Skeletal muscle satellite cell (primary cell): ENCODE measurements at regions not wholly inside any gene's neighbourhood (a gene's known extent, or its start where the extent isn't known, plus 50 kb on each side); places are given as distances from the start of the nearest gene placed in this dataset.
"Not testable (repeated sequence)": the region's sequence is repeated elsewhere in the genome, so short reads cannot be mapped to it uniquely, and the experiment has no call there.

Experiments used
- H3K27me3 ChIP-seq: 2 replicates; pipeline ENCODE4 v1.7.0; 2013; ENCODE audit warnings: low read length; ENCODE audit not compliant: control insufficient read depth, insufficient read depth
- H3K36me3 ChIP-seq: 2 replicates; pipeline ENCODE4 v1.7.0; 2013; ENCODE audit warnings: mild to moderate bottlenecking, control low read depth, low read length; ENCODE audit not compliant: insufficient read depth
- H3K4me1 ChIP-seq: 2 replicates; pipeline ENCODE4 v1.7.0; 2013; ENCODE audit warnings: low read length; ENCODE audit not compliant: control insufficient read depth, insufficient read depth
- H3K4me2 ChIP-seq: 2 replicates; pipeline ENCODE4 v1.7.0; 2013; ENCODE audit warnings: mild to moderate bottlenecking, low read length
- H3K4me3 ChIP-seq: 2 replicates; pipeline ENCODE4 v1.7.0; 2013; ENCODE audit warnings: low read length
- H3K9ac ChIP-seq: 2 replicates; pipeline ENCODE4 v1.7.0; 2013; ENCODE audit warnings: mild to moderate bottlenecking, low read depth, low read length, moderate library complexity
- H3K9me3 ChIP-seq: replicated peaks from 2 replicates; pipeline ENCODE4 v1.7.0; 2013; ENCODE audit warnings: mild to moderate bottlenecking, control low read depth, low read length

DNA sequence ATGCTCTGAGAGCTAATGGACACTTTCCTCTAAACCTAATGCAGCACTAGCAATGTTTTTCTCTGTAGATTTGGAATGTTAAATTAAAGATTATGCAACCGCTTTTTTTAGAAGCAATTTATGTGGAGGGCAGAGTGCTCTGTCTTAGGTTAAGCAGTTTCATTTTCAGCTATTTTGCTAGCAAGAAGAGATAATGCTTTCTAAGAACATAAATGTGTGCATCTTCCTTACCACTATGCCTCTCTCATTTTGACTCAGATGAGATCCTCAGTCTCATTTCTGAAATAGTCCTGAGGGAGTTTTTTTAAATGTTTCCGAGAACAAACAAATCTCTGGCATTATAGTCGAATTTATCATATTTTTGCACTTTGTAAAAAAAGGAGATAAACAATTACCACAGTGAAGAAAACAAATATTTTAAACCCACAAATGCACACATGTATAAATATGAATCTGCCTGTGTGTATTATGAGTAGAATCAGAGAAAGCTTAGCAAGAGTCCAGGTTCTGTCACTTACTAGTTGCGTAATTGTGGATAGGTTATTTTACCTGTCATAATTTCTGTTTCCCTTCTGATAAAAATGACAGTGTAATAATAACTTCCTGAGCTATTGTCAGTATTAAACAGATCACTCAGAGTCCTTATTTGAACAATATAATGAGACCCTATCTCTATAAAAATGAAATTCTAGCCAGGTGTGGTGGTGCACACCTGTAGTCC, 207.7 kb upstream of the CRIM1 start:
- Histone ChIP-seq H3K36me3 (no peaks in the 10 kb centered on the region), H3K9ac (no peak overlapping the region), H3K4me3 (no peak overlapping the region), H3K4me1 (no peaks in the 10 kb centered on the region), H3K9me3 (no peaks in the 10 kb centered on the region), H3K4me2 (no peak overlapping the region), H3K27me3 (peaks cover 12% of the 10 kb centered on the region)

- peaks cover 11% of the 10 kb centered on the region for H3K27me3 ChIP-seq
- H3K4me3 ChIP-seq, result no peak overlapping the region
- H3K9me3 ChIP-seq, result no peaks in the 10 kb centered on the region
- H3K36me3 ChIP-seq, result no peaks in the 10 kb centered on the region
- H3K4me2 ChIP-seq, result no peak overlapping the region
- no peak overlapping the region for H3K9ac ChIP-seq
- H3K4me1 ChIP-seq, result no peaks in the 10 kb centered on the region
These were observed 208.8 kb upstream of the CRIM1 start for GRCh38 chr2:36146765-36147164.

DNA sequence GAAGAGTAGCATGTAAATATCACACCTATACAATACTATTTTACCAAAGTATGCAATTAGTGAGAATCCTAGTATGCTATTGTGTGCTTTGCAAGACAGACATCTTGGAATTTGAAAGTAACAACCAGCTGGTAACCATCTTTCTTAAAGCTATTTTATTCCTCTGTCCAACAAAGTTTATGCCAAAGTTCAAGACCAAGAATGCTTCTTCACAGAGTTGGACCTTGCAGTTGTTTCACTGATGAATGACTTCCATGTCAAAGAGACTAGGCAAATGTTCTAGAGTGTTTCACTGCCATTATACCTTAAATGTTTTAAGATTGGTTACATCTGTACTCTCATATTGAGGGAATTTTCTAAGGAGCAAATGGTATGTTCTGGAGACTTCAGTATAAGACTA, 215.2 kb upstream of the CRIM1 start:
- H3K4me3 ChIP-seq, result no peak overlapping the region
- H3K4me2 ChIP-seq, result no peak overlapping the region
- H3K27me3 ChIP-seq, result peaks cover 5% of the 10 kb centered on the region
- H3K36me3 ChIP-seq, result no peaks in the 10 kb centered on the region
- no peak overlapping the region for H3K9ac ChIP-seq
- H3K9me3 ChIP-seq, result no peaks in the 10 kb centered on the region
- no peaks in the 10 kb centered on the region for H3K4me1 ChIP-seq

DNA sequence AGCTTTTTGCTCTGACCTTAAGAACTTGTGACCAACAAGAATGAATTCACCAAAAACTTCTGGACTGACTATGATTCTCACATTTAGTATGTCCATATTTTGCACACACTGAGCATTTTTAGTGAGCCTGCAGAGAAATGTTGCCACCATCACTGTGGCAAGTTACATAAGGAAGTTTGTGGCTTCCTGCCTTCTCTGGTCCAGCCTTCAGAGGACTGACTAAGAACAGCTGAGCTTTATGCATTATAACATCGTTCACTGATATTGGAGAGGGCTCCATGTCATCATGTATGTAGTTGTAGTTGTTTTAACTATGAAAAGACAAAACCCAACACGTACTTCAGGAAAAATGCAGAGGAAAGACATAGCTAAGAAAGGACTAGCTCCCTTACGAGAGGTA, 218.0 kb upstream of the CRIM1 start:
- Histone ChIP-seq H3K4me2 (no peak overlapping the region), H3K27me3 (no peaks in the 10 kb centered on the region), H3K9ac (no peak overlapping the region), H3K36me3 (no peaks in the 10 kb centered on the region), H3K4me1 (no peaks in the 10 kb centered on the region), H3K9me3 (no peaks in the 10 kb centered on the region), H3K4me3 (no peak overlapping the region)

- Histone ChIP-seq H3K9ac (no peak overlapping the region), H3K4me3 (no peak overlapping the region), H3K4me1 (no peaks in the 10 kb centered on the region), H3K4me2 (no peak overlapping the region), H3K36me3 (no peaks in the 10 kb centered on the region), H3K27me3 (no peaks in the 10 kb centered on the region), H3K9me3 (no peaks in the 10 kb centered on the region)
These were observed 221.3 kb upstream of the CRIM1 start for GRCh38 chr2:36134281-36134680.

- Histone ChIP-seq H3K4me1 (no peaks in the 10 kb centered on the region), H3K36me3 (no peaks in the 10 kb centered on the region), H3K4me3 (no peak overlapping the region), H3K4me2 (no peak overlapping the region), H3K27me3 (no peaks in the 10 kb centered on the region), H3K9ac (no peak overlapping the region), H3K9me3 (no peaks in the 10 kb centered on the region)
These were observed 227.2 kb upstream of the CRIM1 start for GRCh38 chr2:36128359-36128758.

DNA sequence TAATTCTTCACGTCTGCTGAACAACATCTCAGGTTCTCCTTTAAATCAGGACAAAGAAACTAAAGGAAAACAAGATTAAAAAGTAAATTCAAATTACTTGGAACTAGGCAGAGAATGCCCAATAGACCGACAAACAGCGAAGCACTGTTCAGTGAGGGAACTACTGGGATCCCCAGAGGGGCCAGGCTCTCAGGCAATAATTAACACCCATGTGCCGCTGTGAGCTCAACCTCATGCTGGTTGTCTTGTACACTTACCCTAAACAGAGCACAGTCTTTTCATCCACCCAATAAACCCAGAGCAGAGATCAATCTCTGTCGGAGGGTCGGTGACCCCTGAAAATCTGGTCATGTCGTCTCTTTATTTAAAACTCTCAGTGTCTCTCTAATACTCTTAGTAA, 229.9 kb upstream of the CRIM1 start:
- no peaks in the 10 kb centered on the region for H3K9me3 ChIP-seq
- no peak overlapping the region for H3K4me3 ChIP-seq
- no peak overlapping the region for H3K9ac ChIP-seq
- H3K36me3 ChIP-seq, result no peaks in the 10 kb centered on the region
- no peak overlapping the region for H3K4me2 ChIP-seq
- H3K4me1 ChIP-seq, result no peaks in the 10 kb centered on the region
- H3K27me3 ChIP-seq, result no peaks in the 10 kb centered on the region

- Histone ChIP-seq H3K4me3 (no peak overlapping the region), H3K9me3 (no peaks in the 10 kb centered on the region)
These were observed 231.6 kb upstream of the CRIM1 start for GRCh38 chr2:36123995-36124394.

GRCh38 chr2:36097022-36097421, 258.6 kb upstream of the CRIM1 start:
- no peak overlapping the region for H3K4me2 ChIP-seq
- H3K4me3 ChIP-seq, result no peak overlapping the region
- no peak overlapping the region for H3K9ac ChIP-seq
- H3K27me3 ChIP-seq, result no peaks in the 10 kb centered on the region
- no peaks in the 10 kb centered on the region for H3K9me3 ChIP-seq
- no peaks in the 10 kb centered on the region for H3K36me3 ChIP-seq
- H3K4me1 ChIP-seq, result no peaks in the 10 kb centered on the region

More at GRCh38 chr2:36123995-36124394, 231.6 kb upstream of the CRIM1 start:
- Histone ChIP-seq H3K9ac (no peak overlapping the region), H3K27me3 (no peaks in the 10 kb centered on the region), H3K4me2 (no peak overlapping the region), H3K4me1 (no peaks in the 10 kb centered on the region), H3K36me3 (no peaks in the 10 kb centered on the region)

GRCh38 chr2:36091844-36092741, 263.5 kb upstream of the CRIM1 start:
- not testable (repeated sequence) for H3K27me3 ChIP-seq, H3K9ac ChIP-seq, H3K9me3 ChIP-seq, H3K4me3 ChIP-seq, H3K36me3 ChIP-seq, H3K4me1 ChIP-seq, H3K4me2 ChIP-seq

- Histone ChIP-seq H3K36me3 (no peaks in the 10 kb centered on the region), H3K4me3 (no peak overlapping the region), H3K27me3 (no peaks in the 10 kb centered on the region), H3K9me3 (no peaks in the 10 kb centered on the region), H3K4me1 (no peaks in the 10 kb centered on the region), H3K9ac (no peak overlapping the region), H3K4me2 (no peak overlapping the region)
These were observed 266.8 kb upstream of the CRIM1 start for GRCh38 chr2:36088716-36089328.
